Thyroid gland (tissue), 4 donors: ENCODE measurements at regions not wholly inside any gene's neighbourhood (a gene's known extent, or its start where the extent isn't known, plus 50 kb on each side); places are given as distances from the start of the nearest gene placed in this dataset.
A peak's percentile ranks its signal among the peaks of the same experiment; 100 is the strongest.
"Not testable (repeated sequence)": the region's sequence is repeated elsewhere in the genome, so short reads cannot be mapped to it uniquely, and the experiment has no call there.

Experiments used
- DNase-seq, 2 donors: peaks; one replicate each; pipeline ENCODE4 v3.0.0-alpha.2; 2019
- H3K27ac ChIP-seq, 3 donors: fragments of 200-600 bp; sonication (generic); 1 replicate in 2 of 3; 2 replicates in 1 of 3; pipeline ENCODE4 v1.5.1; 2016 to 2019; ENCODE audit warnings: mild to moderate bottlenecking in 1 of 3, moderate library complexity in 1 of 3
- H3K27me3 ChIP-seq: fragments of 200-600 bp; sonication (generic); one replicate; pipeline ENCODE4 v1.5.1; 2019
- H3K36me3 ChIP-seq, 2 donors: fragments of 200-600 bp; sonication (generic); one replicate each; pipeline ENCODE4 v1.5.1; 2016 to 2019
- H3K4me1 ChIP-seq, 2 donors: fragments of 200-600 bp; sonication (generic); one replicate each; pipeline ENCODE4 v1.5.1; 2017 to 2019
- H3K4me3 ChIP-seq, 3 donors: fragments of 200-600 bp; sonication (generic); replicated peaks in 1 of 3; 1 replicate in 2 of 3; 2 replicates in 1 of 3; pipeline ENCODE4 v1.5.1; 2016; ENCODE audit warnings: mild to moderate bottlenecking in 1 of 3
- H3K9me3 ChIP-seq: fragments of 200-600 bp; sonication (generic); one replicate; pipeline ENCODE4 v1.5.1; 2017
- POLR2A ChIP-seq, 2 donors: fragments of 450-650 bp; IDR thresholded peaks; one replicate each; pipeline ENCODE4 v1.6.1; 2017; ENCODE audit warnings: antibody characterized with exemption in 2 of 2, mild to moderate bottlenecking in 2 of 2, moderate library complexity in 1 of 2
- WGBS, 2 donors: methylation state at CpG; one replicate each; pipeline ENCODE4 v1.1.5; 2017; 5-methylcytosine and 5-hydroxymethylcytosine counted together
- intact Hi-C: fragments of 100-400 bp; cut with DNase I; formaldehyde crosslinking; loops from one replicate; pipeline ENCODE4 v1.15.1; 2023
- TF ChIP-seq, protein P1 (sequence below), 6 experiments: fragments of 200-600 bp in 3 of 6; fragments of 450-650 bp in 3 of 6; sonication (generic) in 3 of 6; IDR thresholded peaks; one replicate each; pipeline ENCODE4 v1.5.1; 2016 to 2019; ENCODE audit warnings: antibody characterized with exemption in 6 of 6, mild to moderate bottlenecking in 2 of 6, inconsistent platforms in 1 of 6, moderate library complexity in 1 of 6

DNA sequence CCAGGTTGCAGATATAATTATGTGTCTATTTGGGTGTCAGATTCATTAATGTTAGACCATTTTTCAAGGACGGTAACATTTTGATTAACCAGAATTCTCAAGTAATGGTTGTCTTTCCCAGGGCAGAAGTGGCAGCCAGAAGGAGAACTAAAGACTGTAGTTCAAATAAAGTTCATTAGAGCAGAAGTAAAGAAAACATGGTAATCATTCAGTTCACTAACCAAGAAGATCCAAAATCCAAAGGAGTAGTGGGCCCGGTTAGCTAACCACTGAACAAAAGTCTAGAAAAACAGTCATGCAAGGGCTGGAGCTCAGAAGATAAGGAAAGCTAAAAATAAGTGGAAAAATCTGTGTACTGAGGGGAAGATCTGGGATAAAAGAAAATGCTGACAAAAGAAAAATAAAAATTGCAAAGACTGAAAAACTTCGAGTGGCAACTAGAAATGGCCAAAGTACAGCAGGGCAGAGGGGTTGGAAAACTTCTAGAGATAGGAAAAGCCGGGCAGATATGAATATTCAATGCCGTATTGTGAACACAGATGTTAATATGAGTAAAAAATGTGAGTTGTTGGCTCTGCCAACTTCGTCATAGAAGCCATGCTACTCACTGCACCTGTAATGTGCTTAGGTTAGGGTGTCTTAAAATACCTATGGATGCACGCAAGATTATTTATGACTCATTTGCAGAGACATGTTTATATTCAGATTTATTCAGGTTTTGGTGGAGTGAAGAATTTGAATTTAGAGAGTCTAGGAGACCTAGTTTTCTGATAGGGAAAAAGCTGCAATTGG is 925.9 kb downstream of the LTN1 start:
- no peaks in the 10 kb centered on the region for H3K36me3 ChIP-seq
- H3K9me3 ChIP-seq = no peaks in the 10 kb centered on the region
- no peaks in the 10 kb centered on the region for H3K27me3 ChIP-seq
- H3K4me3 ChIP-seq = no peak overlapping the region
- H3K4me1 ChIP-seq = peaks cover 39 to 41% of the 10 kb centered on the region in 2 donors
- H3K27ac ChIP-seq = peak overlapping the region; percentile 27 to 71 (median 71)
- no peak for TF ChIP-seq POLR2A (IDR thresholded peaks at IDR 0.05)
- TF ChIP-seq, protein P1, sequence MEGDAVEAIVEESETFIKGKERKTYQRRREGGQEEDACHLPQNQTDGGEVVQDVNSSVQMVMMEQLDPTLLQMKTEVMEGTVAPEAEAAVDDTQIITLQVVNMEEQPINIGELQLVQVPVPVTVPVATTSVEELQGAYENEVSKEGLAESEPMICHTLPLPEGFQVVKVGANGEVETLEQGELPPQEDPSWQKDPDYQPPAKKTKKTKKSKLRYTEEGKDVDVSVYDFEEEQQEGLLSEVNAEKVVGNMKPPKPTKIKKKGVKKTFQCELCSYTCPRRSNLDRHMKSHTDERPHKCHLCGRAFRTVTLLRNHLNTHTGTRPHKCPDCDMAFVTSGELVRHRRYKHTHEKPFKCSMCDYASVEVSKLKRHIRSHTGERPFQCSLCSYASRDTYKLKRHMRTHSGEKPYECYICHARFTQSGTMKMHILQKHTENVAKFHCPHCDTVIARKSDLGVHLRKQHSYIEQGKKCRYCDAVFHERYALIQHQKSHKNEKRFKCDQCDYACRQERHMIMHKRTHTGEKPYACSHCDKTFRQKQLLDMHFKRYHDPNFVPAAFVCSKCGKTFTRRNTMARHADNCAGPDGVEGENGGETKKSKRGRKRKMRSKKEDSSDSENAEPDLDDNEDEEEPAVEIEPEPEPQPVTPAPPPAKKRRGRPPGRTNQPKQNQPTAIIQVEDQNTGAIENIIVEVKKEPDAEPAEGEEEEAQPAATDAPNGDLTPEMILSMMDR (IDR thresholded peaks at IDR 0.05) = no peak
- intact Hi-C loops = no loop called here
- 61 to 65% methylated on average over 7 of the region's 7 CpGs for WGBS, 2 donors
- peak in 1 of 2 donors; percentile 12 for DNase-seq

DNA sequence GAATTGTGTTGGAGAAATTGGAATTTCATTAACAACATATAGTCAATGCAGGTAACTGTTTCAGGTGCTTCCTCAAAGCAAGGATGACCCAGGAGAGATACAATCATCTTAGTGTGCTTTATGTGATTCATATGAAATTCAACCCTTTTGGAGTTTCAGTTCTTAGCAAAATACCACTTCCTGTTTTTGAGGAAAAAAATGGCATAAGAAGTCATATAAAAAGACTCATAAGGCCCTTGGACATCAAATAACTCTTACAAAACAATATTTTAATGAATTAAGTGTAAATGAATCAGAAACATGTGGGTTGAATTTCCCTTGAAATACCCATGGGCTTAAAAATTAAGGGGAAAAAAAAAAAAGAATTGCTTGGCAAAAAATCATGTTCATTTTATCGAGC is 926.6 kb downstream of the LTN1 start:
- H3K4me3 ChIP-seq = no peak overlapping the region
- H3K27ac ChIP-seq = peak overlapping the region; percentile 22 to 71 (median 71)
- H3K9me3 ChIP-seq = no peaks in the 10 kb centered on the region
- TF ChIP-seq, protein P1 (IDR thresholded peaks at IDR 0.05) = no peak
- no peak for TF ChIP-seq POLR2A (IDR thresholded peaks at IDR 0.05)
- no peaks in the 10 kb centered on the region for H3K27me3 ChIP-seq
- 6 to 7% methylated on average over 1 of the region's 1 CpG for WGBS, 2 donors
- H3K4me1 ChIP-seq = peaks cover 39 to 41% of the 10 kb centered on the region in 2 donors
- no peak for DNase-seq
- no peaks in the 10 kb centered on the region for H3K36me3 ChIP-seq
- intact Hi-C loops = no loop called here

DNA sequence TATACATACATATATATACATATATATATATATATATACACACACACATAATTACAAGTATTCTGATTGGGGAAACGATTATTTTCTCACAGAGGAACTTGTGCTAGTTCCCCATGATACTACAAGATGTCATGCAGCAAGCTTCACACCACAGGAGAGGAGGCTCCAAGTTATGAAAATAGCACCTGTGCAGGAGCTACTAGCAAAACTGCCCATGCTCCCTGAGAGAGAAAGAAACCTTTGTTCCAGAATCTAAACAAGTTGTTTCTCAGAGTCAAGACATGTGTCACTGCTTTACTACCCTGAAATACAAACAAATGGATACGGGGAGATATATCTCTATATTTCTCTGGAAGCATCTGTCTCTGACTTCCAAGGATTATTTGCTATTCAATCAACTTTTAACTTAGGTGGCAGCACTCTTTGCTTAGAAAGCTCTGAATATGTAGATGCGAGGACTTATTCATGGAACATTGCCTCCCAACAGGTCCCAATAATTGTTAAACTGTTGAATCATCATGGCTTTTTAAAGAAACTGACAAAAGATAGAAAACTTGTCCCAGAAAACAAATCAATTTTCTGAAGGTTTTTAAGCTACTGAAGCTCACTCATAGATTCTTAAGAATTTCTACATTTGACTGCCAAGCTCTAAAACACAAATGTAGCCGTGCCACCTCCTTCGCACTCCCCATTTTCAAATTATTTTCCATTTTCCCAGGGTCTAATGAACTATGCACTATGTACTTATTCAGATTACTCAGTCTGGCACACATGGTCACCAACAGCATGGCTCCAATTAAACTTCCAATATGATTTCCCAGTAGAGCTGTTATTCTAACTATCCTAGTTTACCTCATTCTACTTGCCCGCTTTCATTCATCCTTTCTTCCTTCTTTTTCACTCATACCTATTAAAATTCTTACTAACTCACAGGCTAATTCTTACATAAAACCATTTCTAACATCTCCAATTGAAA is 929.1 kb downstream of the LTN1 start:
- H3K4me1 ChIP-seq = peaks cover 37 to 39% of the 10 kb centered on the region in 2 donors
- intact Hi-C loops = no loop called here
- TF ChIP-seq, protein P1 (IDR thresholded peaks at IDR 0.05) = no peak
- no peak for TF ChIP-seq POLR2A (IDR thresholded peaks at IDR 0.05)

DNA sequence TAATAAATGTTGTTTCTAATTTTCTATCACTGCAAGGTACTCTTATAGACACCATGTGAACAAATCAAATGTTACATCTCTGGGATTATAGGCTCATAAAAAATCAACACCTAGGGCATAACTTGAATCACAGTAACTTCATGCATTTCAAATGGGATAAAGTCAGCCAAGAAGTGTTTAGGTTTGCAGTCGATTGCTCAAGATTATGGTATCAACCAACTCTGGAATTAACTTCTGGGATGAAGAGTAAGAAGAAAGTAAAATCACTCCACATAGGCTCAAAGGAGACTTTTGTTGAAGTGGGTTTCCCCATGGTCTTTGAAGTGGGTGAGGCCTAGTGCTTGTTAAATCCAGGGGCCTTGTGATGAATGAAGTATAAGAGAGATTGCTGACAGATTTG is 939.7 kb downstream of the LTN1 start:
- not testable (repeated sequence) for H3K9me3 ChIP-seq, H3K36me3 ChIP-seq, H3K27me3 ChIP-seq, H3K27ac ChIP-seq, DNase-seq, H3K4me1 ChIP-seq, H3K4me3 ChIP-seq
- 50 to 59% methylated on average over 1 of the region's 1 CpG for WGBS, 2 donors
- intact Hi-C loops = loop anchor here (10.0 kb wide), 1 partner anchor 348 kb away; no protein-coding TSS in a partner anchor

More for the DNA sequence above, 929.1 kb downstream of the LTN1 start:
- no peak for DNase-seq
- WGBS, 2 donors = 92% methylated on average over 6 of the region's 6 CpGs
- Histone ChIP-seq H3K27me3 (no peaks in the 10 kb centered on the region), H3K4me3 (no peak overlapping the region), H3K9me3 (no peaks in the 10 kb centered on the region), H3K27ac (no peak overlapping the region), H3K36me3 (no peaks in the 10 kb centered on the region)

GRCh38 chr21:28051649-28052048 is 941.0 kb downstream of the LTN1 start:
- H3K9me3 ChIP-seq, H3K4me1 ChIP-seq, DNase-seq, H3K36me3 ChIP-seq, H3K27ac ChIP-seq, H3K27me3 ChIP-seq, H3K4me3 ChIP-seq: not testable (repeated sequence)
- intact Hi-C loops = loop anchor here (10.0 kb wide), 1 partner anchor 347 kb away; no protein-coding TSS in a partner anchor
- WGBS, 2 donors = 18 to 23% methylated on average over 4 of the region's 4 CpGs
- TF ChIP-seq, protein P1 (IDR thresholded peaks at IDR 0.05) = peak; percentile 30 to 84 (median 59)

DNA sequence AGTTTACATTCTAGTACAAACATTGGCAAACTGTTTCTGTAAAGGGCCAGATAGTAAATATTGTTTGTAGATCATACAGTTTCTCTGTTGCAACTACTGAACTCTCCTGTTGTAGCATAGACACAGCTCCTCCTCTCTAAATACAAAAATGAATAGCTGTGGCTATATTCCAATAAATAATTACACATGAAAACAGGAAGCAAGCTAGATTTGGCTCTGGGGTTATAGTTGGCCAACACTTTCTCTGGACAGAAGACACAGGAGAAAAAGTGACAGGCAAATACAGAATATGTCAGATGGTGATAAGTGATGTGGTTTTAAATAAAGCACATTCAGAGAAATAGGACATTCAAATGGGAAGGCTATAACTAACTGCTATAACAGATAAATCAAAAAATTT is 957.0 kb downstream of the LTN1 start:
- intact Hi-C loops, H3K27me3 ChIP-seq, H3K4me3 ChIP-seq, DNase-seq, H3K9me3 ChIP-seq, H3K36me3 ChIP-seq, H3K4me1 ChIP-seq, H3K27ac ChIP-seq: not testable (repeated sequence)

- H3K4me1 ChIP-seq, DNase-seq, H3K4me3 ChIP-seq, H3K9me3 ChIP-seq, H3K36me3 ChIP-seq, H3K27me3 ChIP-seq, intact Hi-C loops, H3K27ac ChIP-seq: not testable (repeated sequence)
- 80 to 84% methylated on average over 2 of the region's 2 CpGs for WGBS, 2 donors
These were observed 957.8 kb downstream of the LTN1 start for GRCh38 chr21:28034916-28035315.

GRCh38 chr21:28034334-28034733 is 958.3 kb downstream of the LTN1 start:
- H3K36me3 ChIP-seq, H3K9me3 ChIP-seq, DNase-seq, H3K27ac ChIP-seq, H3K27me3 ChIP-seq, intact Hi-C loops, H3K4me3 ChIP-seq, H3K4me1 ChIP-seq: not testable (repeated sequence)
- 78 to 88% methylated on average over 4 of the region's 4 CpGs for WGBS, 2 donors
